NCI-H226 (cell line): ENCODE measurements at regions not wholly inside any gene's neighbourhood (a gene's known extent, or its start where the extent isn't known, plus 50 kb on each side); places are given as distances from the start of the nearest gene placed in this dataset.
A peak's percentile ranks its signal among the peaks of the same experiment; 100 is the strongest.

Experiments used
- DNase-seq: peaks from one replicate; pipeline ENCODE4 v3.0.0-alpha.2; 2015

- no peak for DNase-seq
Measured at GRCh38 chr4:19774690-19775256, 476.9 kb upstream of the SLIT2 start.

GRCh38 chr4:19772581-19772980 lies 479.1 kb upstream of the SLIT2 start:
- no peak for DNase-seq

GRCh38 chr4:19756661-19757060 lies 495.0 kb upstream of the SLIT2 start:
- no peak for DNase-seq

- no peak for DNase-seq
Measured at GRCh38 chr4:19752599-19752998, 499.1 kb upstream of the SLIT2 start.

- DNase-seq, result peak; percentile 49
Measured at GRCh38 chr4:19748519-19749479, 502.9 kb upstream of the SLIT2 start.

- DNase-seq, result no peak
Measured at GRCh38 chr4:19746377-19746776, 505.3 kb upstream of the SLIT2 start.

- DNase-seq, result no peak
Measured at GRCh38 chr4:19743115-19743638, 508.5 kb upstream of the SLIT2 start.

GRCh38 chr4:19739101-19739651 lies 512.5 kb upstream of the SLIT2 start:
- DNase-seq, result peak; percentile 75

GRCh38 chr4:19736968-19737756 lies 514.5 kb upstream of the SLIT2 start:
- no peak for DNase-seq

- DNase-seq, result no peak
Measured at GRCh38 chr4:19735012-19735411, 516.7 kb upstream of the SLIT2 start.

- DNase-seq, result peak; percentile 20
Measured at GRCh38 chr4:19729886-19730651, 521.6 kb upstream of the SLIT2 start.

GRCh38 chr4:19728773-19729172 lies 522.9 kb upstream of the SLIT2 start:
- no peak for DNase-seq

- DNase-seq, result no peak
Measured at GRCh38 chr4:19727141-19727540, 524.6 kb upstream of the SLIT2 start.

- peak; percentile 37 for DNase-seq
Measured at GRCh38 chr4:19725130-19725529, 526.6 kb upstream of the SLIT2 start.

- no peak for DNase-seq
Measured at GRCh38 chr4:19722404-19722803, 529.3 kb upstream of the SLIT2 start.

- DNase-seq, result no peak
Measured at GRCh38 chr4:19721587-19721986, 530.1 kb upstream of the SLIT2 start.

GRCh38 chr4:19720610-19721009 lies 531.1 kb upstream of the SLIT2 start:
- no peak for DNase-seq

- DNase-seq, result no peak
Measured at GRCh38 chr4:19720190-19720589, 531.5 kb upstream of the SLIT2 start.

GRCh38 chr4:19711871-19712270 lies 539.8 kb upstream of the SLIT2 start:
- peak; percentile 18 for DNase-seq

GRCh38 chr4:19707876-19708275 lies 543.8 kb upstream of the SLIT2 start:
- peak; percentile 16 for DNase-seq

GRCh38 chr4:19703391-19703790 lies 548.3 kb upstream of the SLIT2 start:
- DNase-seq, result no peak

GRCh38 chr4:19700992-19701391 lies 550.7 kb upstream of the SLIT2 start:
- DNase-seq, result no peak
